ENCODE measurements at regions not wholly inside any gene's neighbourhood (a gene's known extent, or its start where the extent isn't known, plus 50 kb on each side); places are given as distances from the start of the nearest gene placed in this dataset.

- intact Hi-C loops (cut with micrococcal nuclease), result no loop called here
- CTCF ChIA-PET, result no interaction called here
- TF ChIP-seq POLR2AphosphoS5 (IDR thresholded peaks at IDR 0.05; ENCODE audit: low read depth, low read length) (no peak), TCF7L2 (IDR thresholded peaks at IDR 0.05; ENCODE audit: borderline replicate concordance, extremely low read depth, insufficient read depth, insufficient read length) (no peak), ELF1 (IDR thresholded peaks at IDR 0.05; ENCODE audit: borderline replicate concordance, low read depth) (no peak), REST (IDR thresholded peaks at IDR 0.05; ENCODE audit: low read depth) (no peak), MAX (IDR thresholded peaks at IDR 0.05) (no peak), JUND (IDR thresholded peaks at IDR 0.05) (no peak), YY1 (IDR thresholded peaks at IDR 0.05; ENCODE audit: extremely low read depth, insufficient replicate concordance, low read depth, low read length) (no peak), ATF3 (IDR thresholded peaks at IDR 0.05) (no peak), ZFX (IDR thresholded peaks at IDR 0.05) (no peak), SRF (IDR thresholded peaks at IDR 0.05; ENCODE audit: low read depth) (no peak), SP1 (IDR thresholded peaks at IDR 0.05; ENCODE audit: low read depth) (no peak), EZH2 (IDR thresholded peaks at IDR 0.05) (no peak)
Observed at GRCh38 chr1:175884369-175884768, 141.0 kb upstream of the TNR start.

More at GRCh38 chr1:175884369-175884768, 141.0 kb upstream of the TNR start:
- Histone ChIP-seq H3K79me2 (ENCODE audit: insufficient read depth, low read length) (no peaks in the 10 kb centered on the region), H3K4me2 (ENCODE audit: low read length) (no peak overlapping the region), H3K9me2 (ENCODE audit: insufficient read depth) (no peaks in the 10 kb centered on the region), H3K4me3 (replicated peaks in 1 of 2; ENCODE audit: low read depth in 1 of 2, low read length in 2 of 2) (no peak overlapping the region), H3K4me1 (ENCODE audit: control insufficient read depth in 1 of 2, insufficient read depth in 2 of 2, low read length in 2 of 2) (no peaks in the 10 kb centered on the region; a peak in 1 of 4 replicates), H3K36me3 (ENCODE audit: control insufficient read depth in 1 of 2, insufficient read depth in 2 of 2, low read length in 2 of 2) (no peaks in the 10 kb centered on the region), H4K20me1 (ENCODE audit: insufficient read depth) (no peaks in the 10 kb centered on the region), H3K27ac (ENCODE audit: low read depth, low read length) (no peak overlapping the region), H3K9ac (ENCODE audit: low read length) (no peak overlapping the region), H2AFZ (ENCODE audit: low read depth, low read length, poor library complexity, severe bottlenecking) (no peak overlapping the region), H3K9me3 (ENCODE audit: control insufficient read depth in 1 of 2, insufficient read depth in 1 of 2, low read depth in 1 of 2, low read length in 2 of 2) (no peaks in the 10 kb centered on the region), H3K27me3 (ENCODE audit: insufficient read depth, low read length) (no peaks in the 10 kb centered on the region)
- ATAC-seq, result no peak
- ChIA-PET RAD21 (ENCODE audit: low non-redundant PET in 1 of 2, low total read pairs in 2 of 2, uncharacterized antibody in 2 of 2, unreplicated experiment in 2 of 2) (no interaction called here), POLR2A (no interaction called here)
- no peak for DNase-seq (ENCODE audit: low read depth, low spot score)
- no TSS peak for BruUV-seq (replicated peaks)
